HCT116 (cell line): ENCODE measurements at regions not wholly inside any gene's neighbourhood (a gene's known extent, or its start where the extent isn't known, plus 50 kb on each side); places are given as distances from the start of the nearest gene placed in this dataset.
"Not testable (repeated sequence)": the region's sequence is repeated elsewhere in the genome, so short reads cannot be mapped to it uniquely, and the experiment has no call there.

Experiments used
- ATAC-seq: fragments of 200-7000 bp; cut with Tn5 transposase; 2 replicates; pipeline ENCODE4 v1.9.1; 2020; ENCODE audit warnings: mild to moderate bottlenecking, moderate library complexity
- BruUV-seq: library from RNA; stranded (reverse); fragments of 400-500 nt; replicated peaks from 2 replicates; lab custom pipeline; 2021; lab: Mats Ljungman, UMichigan
- CTCF ChIA-PET: fragments of 300-600 bp; sonication (Branson Sonifier 250); formaldehyde crosslinking; loops from one replicate; lab custom pipeline; 2021; ENCODE audit warnings: antibody characterized with exemption; lab: Charles Lee
- POLR2A ChIA-PET: fragments of 300-600, 350-600 bp; sonication (Branson Sonifier 250); formaldehyde crosslinking; loops from one replicate; lab custom pipeline; 2021; ENCODE audit warnings: antibody characterized with exemption; lab: Charles Lee
- RAD21 ChIA-PET, 2 experiments: fragments of 300-600 bp; sonication (Branson Sonifier 250); formaldehyde crosslinking; loops; one replicate each; lab custom pipeline; 2023; ENCODE audit warnings: low total read pairs in 2 of 2; ENCODE audit not compliant: uncharacterized antibody in 2 of 2, unreplicated experiment in 2 of 2, low non-redundant PET in 1 of 2; lab: Charles Lee
- DNase-seq: peaks from one replicate; pipeline ENCODE4 v3.0.0-alpha.2; 2010; ENCODE audit warnings: low read depth, low spot score
- H2AFZ ChIP-seq: fragments of 200-600 bp; shearing (Covaris generic), sonication (generic); 2 replicates; pipeline ENCODE4 v1.6.1; 2017; ENCODE audit warnings: low read depth, mixed run types, mixed read lengths, antibody characterized with exemption, low read length; ENCODE audit not compliant: poor library complexity, severe bottlenecking
- H3K27ac ChIP-seq: 2 replicates; pipeline ENCODE4 v1.5.1; 2012; ENCODE audit warnings: low read depth, low read length
- H3K27me3 ChIP-seq: fragments of 200-600 bp; sonication (generic); 2 replicates; pipeline ENCODE4 v1.6.1; 2016; ENCODE audit warnings: mixed run types, low read length, mixed read lengths; ENCODE audit not compliant: insufficient read depth
- H3K36me3 ChIP-seq, 2 experiments: fragments of 200-500 bp in 1 of 2; fragments of 200-600 bp in 1 of 2; sonication (Bioruptor generic) in 1 of 2; sonication (generic) in 1 of 2; 2 replicates each; pipeline versions ENCODE4 v1.5.1 to v1.6.1; 2014 to 2016; ENCODE audit warnings: low read length in 2 of 2, inconsistent platforms in 1 of 2, mixed read lengths in 1 of 2, mixed run types in 1 of 2; ENCODE audit not compliant: insufficient read depth in 2 of 2, control insufficient read depth in 1 of 2
- H3K4me1 ChIP-seq, 2 experiments: fragments of 200-600 bp in 1 of 2; sonication (generic) in 1 of 2; 2 replicates each; pipeline versions ENCODE4 v1.5.1 to v1.6.1; 2012 to 2017; ENCODE audit warnings: low read length in 2 of 2, inconsistent platforms in 1 of 2, mild to moderate bottlenecking in 1 of 2, mixed read lengths in 1 of 2, mixed run types in 1 of 2, moderate library complexity in 1 of 2; ENCODE audit not compliant: insufficient read depth in 2 of 2, control insufficient read depth in 1 of 2
- H3K4me2 ChIP-seq: fragments of 200-600 bp; sonication (generic); 2 replicates; pipeline ENCODE4 v1.6.1; 2017; ENCODE audit warnings: mixed run types, low read length, mixed read lengths
- H3K4me3 ChIP-seq, 2 experiments: fragments of 200-600 bp in 1 of 2; sonication (generic) in 1 of 2; replicated peaks in 1 of 2; 2 replicates each; pipeline ENCODE4 v1.5.1; 2011 to 2016; ENCODE audit warnings: low read length in 2 of 2, control low read depth in 1 of 2, low read depth in 1 of 2, mild to moderate bottlenecking in 1 of 2, mixed read lengths in 1 of 2, mixed run types in 1 of 2
- H3K79me2 ChIP-seq: fragments of 200-600 bp; sonication (generic); 2 replicates; pipeline ENCODE4 v1.6.1; 2017; ENCODE audit warnings: mild to moderate bottlenecking, mixed run types, low read length, moderate library complexity, mixed read lengths; ENCODE audit not compliant: insufficient read depth
- H3K9ac ChIP-seq: fragments of 200-600 bp; sonication (generic); 2 replicates; pipeline ENCODE4 v1.6.1; 2016; ENCODE audit warnings: low read length, mixed read lengths
- H3K9me2 ChIP-seq: fragments of 200-600 bp; sonication (generic), shearing (Covaris generic); 2 replicates; pipeline ENCODE4 v1.6.1; 2017; ENCODE audit warnings: mixed run types, mild to moderate bottlenecking, moderate library complexity; ENCODE audit not compliant: insufficient read depth
- H3K9me3 ChIP-seq, 2 experiments: fragments of 200-500 bp in 1 of 2; fragments of 200-600 bp in 1 of 2; sonication (Bioruptor generic) in 1 of 2; sonication (generic) in 1 of 2; 2 replicates each; pipeline ENCODE4 v1.6.1; 2014 to 2017; ENCODE audit warnings: low read length in 2 of 2, mixed read lengths in 2 of 2, inconsistent platforms in 1 of 2, low read depth in 1 of 2, mild to moderate bottlenecking in 1 of 2, mixed run types in 1 of 2, moderate library complexity in 1 of 2; ENCODE audit not compliant: control insufficient read depth in 1 of 2, insufficient read depth in 1 of 2
- H4K20me1 ChIP-seq: fragments of 200-600 bp; sonication (generic), shearing (Covaris generic); 2 replicates; pipeline ENCODE4 v1.6.1; 2017; ENCODE audit warnings: mixed run types, mild to moderate bottlenecking, moderate library complexity; ENCODE audit not compliant: insufficient read depth
- ATF3 ChIP-seq: IDR thresholded peaks from 2 replicates; pipeline ENCODE4 v1.6.1; 2012
- CBX3 ChIP-seq: IDR thresholded peaks from 2 replicates; pipeline ENCODE4 v1.6.1; 2012; ENCODE audit warnings: low read depth
- CTCF ChIP-seq, 3 experiments: fragments of 200-600 bp in 1 of 3; sonication (generic) in 1 of 3; IDR thresholded peaks in 2 of 3; conservative IDR thresholded peaks in 1 of 3; 2 replicates each; pipeline ENCODE4 v1.5.1; 2012 to 2017; ENCODE audit warnings: low read depth in 2 of 3, low read length in 2 of 3, antibody characterized with exemption in 1 of 3, borderline replicate concordance in 1 of 3, control low read depth in 1 of 3, mild to moderate bottlenecking in 1 of 3, mixed read lengths in 1 of 3, mixed run types in 1 of 3, moderate library complexity in 1 of 3; ENCODE audit not compliant: insufficient read depth in 1 of 3
- EGR1 ChIP-seq: IDR thresholded peaks from 2 replicates; pipeline ENCODE4 v1.6.1; 2012; ENCODE audit warnings: low read depth
- ELF1 ChIP-seq: IDR thresholded peaks from 2 replicates; pipeline ENCODE4 v1.6.1; 2012; ENCODE audit warnings: low read depth, borderline replicate concordance
- EZH2 ChIP-seq: fragments of 200-600 bp; sonication (generic); IDR thresholded peaks from 2 replicates; pipeline ENCODE4 v1.6.1; 2017; ENCODE audit warnings: antibody characterized with exemption, mixed run types
- EZH2phosphoT487 ChIP-seq: fragments of 200-600 bp; IDR thresholded peaks from 2 replicates; pipeline ENCODE4 v1.6.1; 2018; ENCODE audit warnings: antibody characterized with exemption, borderline replicate concordance
- POLR2A ChIP-seq: IDR thresholded peaks from 2 replicates; pipeline ENCODE4 v1.7.0; 2011; ENCODE audit warnings: borderline replicate concordance; ENCODE audit not compliant: insufficient read depth, insufficient read length; ENCODE audit errors: extremely low read depth
- POLR2AphosphoS5 ChIP-seq: IDR thresholded peaks from 2 replicates; pipeline ENCODE4 v1.6.1; 2011; ENCODE audit warnings: mild to moderate bottlenecking, low read depth, low read length, moderate library complexity
- RAD21 ChIP-seq: IDR thresholded peaks from 2 replicates; pipeline ENCODE4 v1.6.1; 2012; ENCODE audit warnings: low read depth, mild to moderate bottlenecking
- SIN3A ChIP-seq: IDR thresholded peaks from 2 replicates; pipeline ENCODE4 v1.6.1; 2012; ENCODE audit warnings: low read depth
- SP1 ChIP-seq: IDR thresholded peaks from 2 replicates; pipeline ENCODE4 v1.6.1; 2012; ENCODE audit warnings: low read depth
- SRF ChIP-seq: IDR thresholded peaks from 2 replicates; pipeline ENCODE4 v1.6.1; 2012; ENCODE audit warnings: low read depth
- TCF7L2 ChIP-seq: IDR thresholded peaks from 2 replicates; pipeline ENCODE4 v1.7.0; 2011; ENCODE audit warnings: borderline replicate concordance, inconsistent platforms; ENCODE audit not compliant: insufficient read depth, insufficient read length; ENCODE audit errors: extremely low read depth
- YY1 ChIP-seq: IDR thresholded peaks from 2 replicates; pipeline ENCODE4 v1.6.1; 2011; ENCODE audit warnings: low read length, low read depth, moderate library complexity, mild to moderate bottlenecking; ENCODE audit not compliant: insufficient replicate concordance; ENCODE audit errors: extremely low read depth
- ZFX ChIP-seq: fragments of 450-650 bp; IDR thresholded peaks from 2 replicates; pipeline ENCODE4 v1.6.1; 2017
- intact Hi-C: fragments of 100-400 bp; cut with micrococcal nuclease; formaldehyde crosslinking; loops from 2 replicates; pipeline ENCODE4 v1.10.0; 2022
- TF ChIP-seq, protein P1 (sequence below): IDR thresholded peaks from 2 replicates; pipeline ENCODE4 v1.6.1; 2011; ENCODE audit warnings: mild to moderate bottlenecking, low read length, moderate library complexity; ENCODE audit not compliant: insufficient replicate concordance; ENCODE audit errors: extremely low read depth

GRCh38 chr6:68127074-68127473 lies 508.0 kb upstream of the ADGRB3 start (continued):
- TF ChIP-seq CBX3 (no peak), SRF (no peak), ATF3 (no peak), CTCF (IDR thresholded peaks at IDR 0.05 in 2 of 3, conservative IDR thresholded peaks at IDR 0.05 in 1 of 3; ENCODE audit: borderline replicate concordance in 1 of 3, insufficient read depth in 1 of 3, low read depth in 2 of 3, low read length in 2 of 3) (no peak)

DNA sequence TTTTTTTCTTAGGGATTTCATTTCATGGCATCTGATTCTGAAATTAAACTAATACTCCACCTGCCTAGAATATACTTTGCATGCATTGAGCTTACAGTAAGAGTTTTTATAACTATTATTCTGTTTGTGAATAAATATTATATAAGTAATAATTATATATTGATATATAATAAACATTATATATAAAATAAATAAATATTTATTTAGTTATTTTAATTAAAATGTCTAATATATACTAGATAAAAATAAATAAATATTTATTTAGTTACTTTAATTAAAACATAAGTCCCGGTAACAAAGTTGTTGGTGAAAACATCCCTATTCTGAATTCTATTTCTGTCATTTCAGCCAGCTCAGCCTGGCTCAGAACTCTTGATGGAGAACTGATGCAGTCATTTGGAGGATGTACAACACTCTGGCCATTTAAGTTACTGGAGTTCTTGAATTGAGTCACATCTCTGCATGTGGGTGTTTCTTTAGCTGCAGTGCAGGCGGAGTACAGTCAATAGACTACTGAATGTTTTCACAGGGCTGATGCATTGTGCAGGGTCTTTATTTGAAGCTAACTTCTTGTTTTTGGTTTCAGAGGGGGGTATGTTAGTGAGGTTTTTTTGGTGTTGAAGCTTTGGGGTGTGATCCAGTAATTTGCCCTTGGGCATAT lies 508.9 kb upstream of the ADGRB3 start:
- no peaks in the 10 kb centered on the region for H4K20me1 ChIP-seq
- intact Hi-C loops = no loop called here
- POLR2A ChIA-PET = no interaction called here
- CTCF ChIA-PET = no interaction called here
- TF ChIP-seq EZH2 (no peak), EZH2phosphoT487 (no peak), YY1 (no peak), RAD21 (no peak), SIN3A (no peak), CBX3 (no peak), EGR1 (no peak), POLR2AphosphoS5 (no peak), ELF1 (no peak), TCF7L2 (no peak), POLR2A (no peak), SRF (no peak), SP1 (no peak), ZFX (no peak)
- TF ChIP-seq, protein P1, sequence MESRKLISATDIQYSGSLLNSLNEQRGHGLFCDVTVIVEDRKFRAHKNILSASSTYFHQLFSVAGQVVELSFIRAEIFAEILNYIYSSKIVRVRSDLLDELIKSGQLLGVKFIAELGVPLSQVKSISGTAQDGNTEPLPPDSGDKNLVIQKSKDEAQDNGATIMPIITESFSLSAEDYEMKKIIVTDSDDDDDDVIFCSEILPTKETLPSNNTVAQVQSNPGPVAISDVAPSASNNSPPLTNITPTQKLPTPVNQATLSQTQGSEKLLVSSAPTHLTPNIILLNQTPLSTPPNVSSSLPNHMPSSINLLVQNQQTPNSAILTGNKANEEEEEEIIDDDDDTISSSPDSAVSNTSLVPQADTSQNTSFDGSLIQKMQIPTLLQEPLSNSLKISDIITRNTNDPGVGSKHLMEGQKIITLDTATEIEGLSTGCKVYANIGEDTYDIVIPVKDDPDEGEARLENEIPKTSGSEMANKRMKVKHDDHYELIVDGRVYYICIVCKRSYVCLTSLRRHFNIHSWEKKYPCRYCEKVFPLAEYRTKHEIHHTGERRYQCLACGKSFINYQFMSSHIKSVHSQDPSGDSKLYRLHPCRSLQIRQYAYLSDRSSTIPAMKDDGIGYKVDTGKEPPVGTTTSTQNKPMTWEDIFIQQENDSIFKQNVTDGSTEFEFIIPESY = no peak
- DNase-seq (no peak), ATAC-seq (no peak)
- H3K79me2 ChIP-seq = no peaks in the 10 kb centered on the region
- no peak overlapping the region for H3K4me2 ChIP-seq
- no peaks in the 10 kb centered on the region for H3K27me3 ChIP-seq
- no peak overlapping the region for H3K4me3 ChIP-seq
- H3K9ac ChIP-seq = no peak overlapping the region
- H3K9me3 ChIP-seq = peaks cover 12 to 22% of the 10 kb centered on the region in 2 experiments; a peak in 2 of 4 replicates
- H3K9me2 ChIP-seq = no peaks in the 10 kb centered on the region
- no peak overlapping the region for H2AFZ ChIP-seq
- RAD21 ChIA-PET = no interaction called here
- H3K36me3 ChIP-seq = no peaks in the 10 kb centered on the region
- no TSS peak for BruUV-seq
- no peaks in the 10 kb centered on the region for H3K4me1 ChIP-seq
- no peak overlapping the region for H3K27ac ChIP-seq

- H3K4me3 ChIP-seq, H3K4me2 ChIP-seq, RAD21 ChIA-PET, H3K27ac ChIP-seq, intact Hi-C loops, DNase-seq, H2AFZ ChIP-seq, H3K27me3 ChIP-seq, H4K20me1 ChIP-seq, BruUV-seq, H3K36me3 ChIP-seq, H3K9ac ChIP-seq, H3K9me2 ChIP-seq, H3K4me1 ChIP-seq, H3K79me2 ChIP-seq, ATAC-seq, POLR2A ChIA-PET, CTCF ChIA-PET: not testable (repeated sequence)
- peaks cover 12 to 16% of the 10 kb centered on the region in 2 experiments; a peak in 2 of 4 replicates for H3K9me3 ChIP-seq
Observed at GRCh38 chr6:68122975-68123374, 512.1 kb upstream of the ADGRB3 start.
